T follicular helper cell (primary cell): ENCODE measurements at regions not wholly inside any gene's neighbourhood (a gene's known extent, or its start where the extent isn't known, plus 50 kb on each side); places are given as distances from the start of the nearest gene placed in this dataset.
"Not testable (repeated sequence)": the region's sequence is repeated elsewhere in the genome, so short reads cannot be mapped to it uniquely, and the experiment has no call there.

Experiments
- DNase-seq: peaks from one replicate; pipeline ENCODE4 v3.0.0-alpha.2; 2020; ENCODE audit warnings: low read depth

DNA sequence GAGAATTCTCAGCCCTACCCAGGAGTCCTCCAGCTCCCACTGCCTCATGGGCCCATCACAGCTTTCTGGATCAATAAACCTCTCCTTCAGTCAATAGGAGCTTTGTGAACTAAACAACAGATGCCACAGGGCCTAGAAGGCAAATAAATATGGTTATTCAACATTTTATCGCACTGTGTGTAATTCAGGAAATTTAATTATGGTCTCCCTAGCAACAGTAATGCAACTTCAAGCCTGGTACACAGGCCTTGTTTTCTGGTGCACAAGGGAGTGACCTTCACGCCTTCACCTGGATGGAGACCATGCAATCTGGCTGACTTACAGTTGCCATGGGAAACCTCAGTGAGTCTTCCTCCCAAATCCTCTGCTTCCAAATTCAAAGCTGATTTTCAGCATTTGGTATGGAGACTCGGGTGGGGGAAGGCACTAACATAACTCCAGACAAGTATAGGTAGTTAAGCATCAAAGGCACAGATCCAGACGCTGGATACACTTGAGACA lies 441.0 kb upstream of the NPVF start:
- DNase-seq, result no peak

DNA sequence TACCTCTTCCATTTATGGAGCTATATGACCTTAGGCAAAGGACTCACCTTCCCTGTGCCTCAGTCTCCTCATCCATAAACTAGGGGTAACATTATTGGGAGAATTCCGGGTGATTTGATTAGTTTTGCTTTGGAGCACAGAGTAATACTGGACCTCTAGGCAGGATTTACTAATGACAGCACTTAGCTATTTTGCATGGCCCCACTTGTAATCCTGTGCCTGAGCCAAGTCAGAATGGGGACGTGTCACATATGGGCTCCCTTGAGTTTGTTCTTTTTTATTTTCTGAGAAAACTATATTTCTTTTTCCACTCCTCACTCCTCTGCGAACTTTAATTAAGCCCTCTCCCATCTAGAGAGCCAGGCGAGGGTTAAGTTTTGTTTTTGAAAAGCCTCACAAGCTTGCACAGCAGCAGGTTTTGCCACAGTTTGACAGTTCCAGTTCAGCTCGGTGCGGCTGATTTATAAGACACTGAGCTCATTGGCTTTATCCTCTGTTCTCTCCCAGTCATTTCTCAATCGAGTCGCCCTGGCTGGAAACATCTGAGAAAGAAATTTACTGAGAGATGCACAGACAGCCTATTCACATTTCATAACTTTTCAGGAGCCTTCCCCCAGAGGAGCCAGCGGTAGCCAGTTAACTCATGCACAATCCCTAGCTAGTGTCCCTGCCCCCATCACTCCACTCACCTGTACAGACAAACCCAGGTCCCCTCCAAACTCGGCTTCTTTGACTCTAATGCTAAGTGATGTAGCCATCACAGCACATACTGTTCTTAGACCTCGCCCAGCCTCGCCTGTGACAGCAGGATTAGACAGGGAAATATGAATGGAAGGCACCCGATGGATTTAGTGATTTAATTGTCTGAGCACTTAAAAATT lies 441.9 kb upstream of the NPVF start:
- no peak for DNase-seq

DNA sequence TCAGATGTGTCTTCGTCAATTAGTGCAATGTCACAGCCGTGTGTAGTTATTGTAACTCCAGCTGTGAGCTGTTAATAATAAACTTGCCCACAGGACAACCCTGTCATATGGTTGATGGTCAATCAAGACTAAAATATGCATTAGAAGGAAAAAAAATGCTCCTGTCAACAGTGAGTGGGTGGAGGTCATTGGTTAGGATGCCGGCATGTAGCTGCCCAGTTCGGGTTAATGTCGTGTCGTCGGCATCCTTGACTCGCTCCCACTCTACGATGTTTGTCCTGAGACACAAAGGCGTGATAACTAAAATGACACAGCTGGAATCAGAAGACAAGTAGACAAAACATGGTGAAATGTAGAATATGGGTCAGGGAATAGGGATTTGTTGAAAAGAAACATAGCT lies 442.8 kb upstream of the NPVF start:
- no peak for DNase-seq

DNA sequence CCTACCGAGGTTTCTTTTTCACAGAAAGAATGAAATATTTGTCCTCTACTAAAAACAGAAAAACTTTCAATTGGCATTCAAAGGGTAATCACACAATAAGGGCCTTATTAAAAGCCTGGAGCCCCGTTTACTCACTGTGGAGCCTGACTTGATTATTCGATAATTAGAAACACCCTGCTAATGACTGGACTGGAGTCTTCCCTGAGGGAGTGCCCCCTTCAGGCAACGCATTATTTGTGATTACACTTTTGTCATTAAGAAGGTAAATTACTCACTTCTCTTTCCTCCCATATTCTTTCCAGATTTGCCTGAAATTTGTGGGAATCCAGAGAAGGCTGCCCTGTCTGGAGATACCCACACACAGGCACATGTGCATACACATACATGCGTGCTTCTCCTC lies 444.2 kb upstream of the NPVF start:
- no peak for DNase-seq

DNA sequence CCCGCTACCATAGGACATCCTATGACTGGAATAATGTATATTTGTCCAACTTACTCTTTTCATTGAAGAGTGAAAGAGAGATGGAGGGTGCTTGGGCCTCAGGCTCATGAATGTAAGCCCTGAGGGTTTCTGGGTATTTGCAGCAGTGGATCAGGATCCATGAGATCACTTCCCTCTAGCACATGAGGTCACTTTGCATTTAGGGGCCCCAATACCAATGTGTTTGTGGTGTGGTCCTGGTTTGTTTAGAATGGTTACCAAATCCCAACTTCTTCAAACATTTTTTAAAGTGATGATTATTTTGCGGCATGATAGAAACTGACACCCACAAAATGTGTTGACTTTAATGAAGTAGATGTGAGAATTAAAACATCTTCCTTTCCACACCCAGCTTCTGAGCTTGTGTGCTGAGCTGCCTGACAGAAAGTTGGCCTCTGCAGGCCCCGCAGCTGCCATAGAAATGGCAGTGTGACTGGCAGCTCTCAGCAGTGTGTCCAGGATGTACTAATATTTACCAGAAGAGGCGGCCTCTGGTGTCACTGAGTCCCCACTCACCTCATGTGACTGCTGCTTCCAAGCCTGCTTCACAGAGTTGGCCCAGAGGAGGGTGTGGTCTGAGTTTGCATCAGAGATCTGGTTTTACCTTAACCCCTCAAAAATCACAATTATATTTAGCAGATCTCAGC lies 447.6 kb upstream of the NPVF start:
- no peak for DNase-seq

DNA sequence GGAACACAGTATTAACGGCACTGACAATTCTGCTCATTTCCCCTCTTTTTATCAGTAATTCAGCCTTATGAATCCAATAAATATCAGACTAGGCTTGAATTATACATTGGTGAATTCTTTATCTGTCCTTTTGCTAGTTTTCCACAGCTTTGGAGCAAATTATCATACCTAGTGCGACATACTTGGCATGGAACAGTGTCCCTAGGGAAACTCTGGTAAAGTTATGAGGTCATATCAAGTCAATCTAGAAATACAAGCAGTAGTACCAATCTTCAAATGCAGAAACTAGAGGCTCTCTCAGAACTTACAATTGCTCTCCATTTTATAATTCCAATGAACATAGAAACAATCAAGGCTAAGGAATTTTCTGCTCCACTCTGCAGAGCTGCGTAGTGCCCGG lies 449.3 kb upstream of the NPVF start:
- DNase-seq, result no peak

DNA sequence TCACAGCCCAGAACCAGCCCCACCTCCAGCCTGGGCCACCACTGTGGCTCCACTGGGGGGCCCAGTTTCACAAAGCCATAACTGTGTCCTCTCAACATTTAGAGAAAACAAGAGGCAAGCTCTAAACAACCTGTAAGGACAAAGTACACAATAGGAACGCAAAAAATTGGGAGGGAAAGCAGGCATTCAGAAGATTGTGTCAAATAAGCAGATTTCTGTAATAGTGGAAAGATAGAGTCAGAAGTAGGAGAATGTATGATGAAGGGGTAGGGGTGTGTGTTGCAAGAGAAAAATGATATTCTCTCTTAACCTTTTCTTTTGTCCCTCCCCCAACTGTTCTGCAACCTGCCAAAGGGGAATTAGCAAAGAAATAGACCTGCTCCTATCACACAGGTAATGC lies 449.9 kb upstream of the NPVF start:
- DNase-seq, result no peak

DNA sequence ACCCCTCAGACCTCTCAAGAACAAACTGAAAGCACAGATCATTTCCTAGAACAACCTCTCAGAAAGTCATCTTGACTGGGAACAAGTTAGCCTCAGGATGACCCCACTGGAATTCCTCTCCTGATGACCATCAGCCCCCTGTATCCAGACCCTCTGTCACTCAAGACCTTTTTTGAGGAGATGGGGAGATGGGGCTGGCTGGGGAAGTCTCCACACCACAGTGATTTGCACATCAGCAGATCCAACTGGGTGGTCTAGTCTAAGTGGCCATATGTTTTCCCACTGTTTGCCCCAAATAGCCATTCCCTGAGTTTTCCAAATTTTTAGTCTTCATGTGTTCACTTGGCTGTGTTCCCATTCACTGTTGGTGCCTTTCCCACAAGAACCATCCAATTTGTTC lies 452.4 kb upstream of the NPVF start:
- DNase-seq, result no peak

DNA sequence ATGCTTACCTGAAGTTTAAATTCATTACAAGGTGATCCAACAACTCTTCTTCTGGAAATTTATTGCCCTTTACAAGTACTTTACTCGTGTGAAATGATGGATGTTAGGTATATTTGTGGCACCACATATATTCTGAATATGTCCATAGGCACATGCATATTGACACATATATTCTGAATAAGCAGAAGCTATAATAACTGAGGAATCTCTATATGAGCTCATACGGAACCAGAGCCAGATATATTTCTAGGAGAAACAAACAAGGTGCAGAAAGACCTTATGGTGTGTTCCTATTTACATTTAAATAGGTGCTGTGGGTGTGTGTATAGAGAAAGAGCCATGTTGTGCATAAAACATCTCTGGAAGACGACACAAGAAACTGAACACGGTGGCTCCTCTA lies 456.1 kb upstream of the NPVF start:
- no peak for DNase-seq

DNA sequence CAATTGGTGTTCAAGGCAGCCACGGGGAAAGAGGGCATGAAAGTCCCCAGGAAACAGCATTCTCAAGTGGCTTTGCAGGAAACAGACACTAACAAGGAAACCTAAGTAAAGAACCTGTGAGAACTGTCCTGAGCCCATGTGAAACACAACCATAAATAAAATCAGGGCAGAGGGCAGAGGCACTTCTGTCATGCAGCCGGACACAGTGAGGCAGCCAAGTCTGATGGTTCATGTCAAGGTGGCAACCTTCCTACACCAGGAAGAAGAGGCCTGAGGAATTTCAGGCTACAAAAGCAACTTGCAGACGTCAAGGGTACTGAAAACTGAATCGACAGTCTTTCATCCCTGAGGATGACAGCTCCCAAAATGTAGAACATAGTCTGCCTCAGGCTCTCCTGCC lies 458.2 kb upstream of the NPVF start:
- DNase-seq, result no peak

DNA sequence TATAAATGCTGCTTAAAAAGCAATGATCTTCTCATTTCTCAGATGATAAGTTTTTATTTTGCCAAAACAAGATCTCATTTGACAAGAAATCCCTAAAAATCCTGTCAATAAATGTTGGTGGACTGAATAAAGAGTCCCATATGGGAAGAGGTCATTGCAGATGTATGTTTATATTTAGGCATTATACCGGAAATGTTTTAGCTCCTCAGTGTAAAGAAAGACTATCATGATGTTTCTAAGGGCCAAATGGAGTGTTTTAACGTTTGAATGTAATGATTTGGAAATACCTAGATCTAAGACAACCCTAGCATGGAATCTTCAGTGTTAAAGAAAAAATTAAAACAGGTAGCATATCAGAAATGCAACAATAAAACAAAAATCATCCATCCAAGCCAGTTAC lies 457.8 kb upstream of the NFE2L3 start:
- no peak for DNase-seq

DNA sequence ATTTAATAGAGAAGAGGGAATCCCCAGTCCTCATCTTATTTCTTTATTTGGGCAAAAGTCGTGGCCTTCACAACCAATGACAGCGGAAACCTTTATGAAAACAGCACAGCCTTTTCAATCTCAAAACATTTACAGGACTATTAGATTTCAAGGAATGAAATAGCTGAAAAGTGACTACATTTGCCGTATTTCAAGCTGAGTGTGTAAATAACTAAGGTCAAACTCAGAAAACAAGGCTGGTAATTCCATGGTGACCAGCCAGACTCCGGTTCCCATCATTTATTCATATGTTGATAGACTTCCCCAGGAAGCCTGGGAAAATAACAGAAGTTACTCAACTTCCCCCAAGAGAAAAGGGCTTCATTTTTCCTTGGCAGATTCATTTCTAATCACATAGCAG lies 457.3 kb upstream of the NFE2L3 start:
- no peak for DNase-seq

DNA sequence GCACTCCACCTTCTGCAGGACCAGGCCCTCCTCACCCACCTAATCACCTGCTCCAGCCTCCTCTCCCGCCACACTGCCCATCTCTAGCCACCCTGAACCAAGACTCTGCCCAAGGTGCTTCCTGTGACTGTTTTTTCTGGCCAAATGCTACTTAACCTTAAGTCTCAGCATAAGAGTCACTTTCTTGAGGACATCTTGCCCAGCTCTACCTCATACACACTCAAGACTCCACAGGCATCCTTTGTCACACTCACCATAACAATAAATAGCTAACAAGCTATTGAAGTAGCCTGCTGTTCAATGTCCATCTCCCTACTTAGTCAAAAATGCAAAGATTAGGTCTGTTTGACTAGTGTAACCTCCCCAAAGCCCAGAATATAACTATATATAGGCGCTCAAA lies 455.4 kb upstream of the NFE2L3 start:
- no peak for DNase-seq

DNA sequence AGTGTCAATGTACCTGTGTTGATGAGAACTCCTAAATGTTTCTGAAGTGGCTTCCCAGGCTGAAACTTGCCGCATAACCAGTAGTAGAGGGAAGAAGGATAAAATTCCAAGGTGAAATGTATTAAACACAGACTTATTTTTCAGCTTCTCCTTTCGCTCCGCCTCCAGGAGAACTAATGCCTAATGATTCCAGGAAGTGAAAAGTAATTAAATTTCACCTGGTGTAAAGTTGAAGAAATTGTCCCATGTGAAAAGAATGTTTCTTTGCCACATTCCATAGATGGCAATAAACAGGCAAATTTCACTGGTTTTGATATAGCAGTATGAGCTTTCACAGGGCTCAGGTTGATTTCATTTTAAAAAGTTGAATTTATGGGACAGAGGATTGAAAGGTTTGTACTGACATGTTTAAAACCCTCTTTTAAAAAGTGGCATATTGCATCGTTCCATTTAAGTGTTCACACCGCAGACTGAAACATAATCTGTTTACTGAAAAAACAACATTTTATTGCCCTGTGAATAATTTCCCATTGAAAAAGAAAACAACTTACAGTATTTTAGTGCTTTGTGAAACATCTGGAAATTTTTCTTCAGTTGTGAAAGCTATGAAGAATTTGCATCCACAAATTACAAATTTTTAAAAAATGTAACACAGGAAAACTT lies 453.4 kb upstream of the NFE2L3 start:
- DNase-seq, result no peak

DNA sequence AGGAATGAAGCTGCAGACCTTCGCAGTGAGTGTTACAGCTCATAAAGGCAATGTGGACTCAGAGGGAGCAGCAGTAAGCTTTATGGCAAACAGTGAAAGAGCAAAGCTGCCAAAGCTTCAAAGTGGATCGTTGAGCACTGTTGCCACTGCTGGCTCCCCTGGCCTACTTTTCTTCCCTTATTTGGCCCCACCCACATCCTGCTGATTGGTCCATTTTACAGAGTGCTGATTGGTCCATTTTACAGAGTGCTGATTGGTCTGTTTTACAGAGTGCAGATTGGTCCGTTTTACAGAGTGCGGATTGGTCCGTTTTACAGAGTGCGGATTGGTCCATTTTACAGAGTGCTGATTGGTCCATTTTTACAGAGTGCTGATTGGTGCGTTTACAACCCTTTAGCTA lies 451.9 kb upstream of the NFE2L3 start:
- DNase-seq, result not testable (repeated sequence)

DNA sequence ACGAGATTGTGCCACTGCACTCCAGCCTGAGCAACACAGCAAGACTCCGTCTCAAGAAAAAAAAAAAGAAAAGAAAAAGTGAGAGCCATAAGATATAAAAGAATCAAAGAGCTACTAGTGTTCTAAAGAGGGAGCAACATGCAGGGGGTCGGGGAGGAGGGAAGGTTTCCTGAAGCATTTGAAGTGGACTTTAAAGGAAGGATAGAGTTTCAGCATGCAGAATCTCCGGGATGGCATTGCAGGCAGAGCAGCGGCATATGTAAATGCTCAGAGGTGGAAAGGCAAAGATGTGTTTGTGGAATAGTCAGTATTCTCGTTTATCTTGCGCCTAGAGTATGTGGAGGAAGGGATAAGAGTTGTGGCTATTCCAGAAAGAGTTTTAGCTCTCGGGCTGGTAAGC lies 447.6 kb upstream of the NFE2L3 start:
- no peak for DNase-seq

DNA sequence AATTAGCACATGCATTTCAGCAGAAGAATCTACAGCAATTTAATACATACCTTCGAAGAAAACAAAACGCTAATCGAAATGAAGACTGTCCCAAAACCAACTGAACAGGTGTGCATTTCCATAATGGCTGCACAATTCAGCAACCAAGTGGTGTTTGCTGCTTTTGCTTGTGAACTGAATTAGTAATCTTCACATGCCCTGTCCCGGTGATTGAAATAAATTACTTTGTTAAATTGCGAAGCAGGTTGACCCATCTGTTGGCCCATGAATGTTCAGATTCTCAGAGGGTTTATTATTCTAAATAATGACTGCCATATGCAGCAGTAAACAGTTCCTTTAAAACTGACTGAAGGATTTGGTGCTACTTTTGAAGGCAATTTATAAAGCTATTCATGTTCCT lies 445.2 kb upstream of the NFE2L3 start:
- no peak for DNase-seq

DNA sequence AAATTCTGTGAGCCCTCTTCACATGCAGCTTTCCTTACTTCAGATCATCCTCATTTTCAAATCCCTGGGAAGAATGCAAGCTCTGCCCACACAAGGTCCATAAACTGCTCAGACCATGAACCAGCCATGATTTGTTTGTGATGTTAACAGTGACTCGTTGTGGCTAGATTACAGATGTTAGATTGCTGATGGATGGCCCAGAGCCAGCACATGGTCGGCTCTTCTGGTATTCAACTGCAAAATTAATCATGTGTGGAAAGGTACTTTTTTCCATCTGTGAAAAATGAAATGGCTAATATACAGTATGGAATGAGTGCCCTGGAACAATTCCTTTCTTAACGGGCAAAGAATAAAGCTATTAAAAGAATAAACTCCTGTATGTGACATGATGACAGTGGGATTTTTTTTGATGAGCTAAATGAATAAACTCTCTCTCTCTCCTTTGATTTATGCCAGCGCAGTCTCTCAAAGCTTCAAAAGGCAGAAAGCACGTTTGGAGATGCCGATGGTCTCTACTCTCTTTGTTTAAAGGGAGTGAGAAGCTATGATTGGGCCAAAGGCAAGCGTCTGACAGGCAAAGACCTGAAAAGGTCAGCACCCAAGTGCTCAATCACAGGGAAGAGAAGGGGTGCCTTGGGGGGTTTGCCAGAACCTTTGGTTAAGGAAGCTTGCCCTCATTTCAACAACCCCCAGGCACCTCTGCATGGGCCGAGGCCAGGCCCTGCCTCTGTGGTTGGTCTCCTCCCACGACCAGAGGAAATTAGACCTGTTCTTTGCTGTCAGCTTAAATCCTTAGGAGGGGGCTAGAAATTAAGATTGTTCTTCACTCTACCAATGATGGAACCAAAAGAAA lies 444.0 kb upstream of the NFE2L3 start:
- DNase-seq, result no peak

DNA sequence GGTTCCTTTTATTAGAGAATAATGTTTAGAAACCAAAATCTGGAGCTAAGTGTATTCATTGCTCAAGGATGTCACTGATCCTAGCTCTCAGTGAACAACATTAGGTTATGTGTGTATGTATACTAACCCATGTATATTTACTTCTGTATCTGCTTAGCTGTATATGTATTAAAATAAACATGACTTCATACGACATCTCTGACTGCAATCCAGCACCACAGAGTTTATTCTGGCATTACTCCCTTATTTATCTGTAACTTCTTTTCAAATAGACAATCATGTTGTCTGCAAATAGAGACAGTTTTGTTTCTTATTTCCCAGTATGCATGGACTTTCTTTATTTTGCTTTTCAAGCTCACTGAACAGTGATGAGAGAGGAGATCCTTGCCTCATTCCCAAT lies 441.0 kb upstream of the NFE2L3 start:
- DNase-seq, result no peak

DNA sequence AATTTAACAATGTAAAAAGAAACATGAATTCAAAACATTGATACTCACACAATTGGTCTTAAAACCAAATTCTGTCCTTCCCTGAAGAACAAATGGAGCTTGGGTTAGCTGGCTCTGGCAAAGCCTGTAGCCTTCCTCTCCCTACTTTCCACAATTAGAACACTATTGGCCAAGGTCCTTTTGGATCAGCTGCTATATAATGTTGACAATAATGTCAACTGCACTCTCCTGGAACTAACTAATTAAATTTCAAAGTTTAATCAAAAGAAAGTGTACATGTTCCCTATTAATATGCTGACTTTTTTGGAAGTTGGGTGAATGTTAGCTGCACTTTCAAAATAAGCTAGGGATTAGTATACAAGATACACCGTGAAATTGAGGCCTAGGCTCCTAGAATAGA lies 440.1 kb upstream of the NFE2L3 start:
- DNase-seq, result no peak

DNA sequence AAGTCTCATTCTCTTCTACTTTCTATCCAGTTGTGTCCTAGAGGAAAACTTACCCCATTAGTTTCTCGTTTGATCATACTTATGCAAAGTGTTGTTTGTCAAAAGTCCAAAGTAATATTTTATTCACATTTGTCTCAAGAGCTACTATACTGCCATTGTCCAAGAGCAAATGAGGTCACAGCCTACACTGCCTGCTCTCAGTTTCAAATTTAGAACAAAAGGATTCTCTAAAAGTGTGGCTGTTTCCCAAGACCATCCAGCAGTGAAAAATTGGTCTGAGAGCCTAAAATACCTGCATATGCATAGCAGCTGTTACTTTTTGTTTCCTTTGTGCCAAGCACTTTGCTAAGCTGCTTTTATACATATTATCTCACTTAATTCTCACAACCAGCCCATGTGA lies 439.5 kb upstream of the NFE2L3 start:
- no peak for DNase-seq

DNA sequence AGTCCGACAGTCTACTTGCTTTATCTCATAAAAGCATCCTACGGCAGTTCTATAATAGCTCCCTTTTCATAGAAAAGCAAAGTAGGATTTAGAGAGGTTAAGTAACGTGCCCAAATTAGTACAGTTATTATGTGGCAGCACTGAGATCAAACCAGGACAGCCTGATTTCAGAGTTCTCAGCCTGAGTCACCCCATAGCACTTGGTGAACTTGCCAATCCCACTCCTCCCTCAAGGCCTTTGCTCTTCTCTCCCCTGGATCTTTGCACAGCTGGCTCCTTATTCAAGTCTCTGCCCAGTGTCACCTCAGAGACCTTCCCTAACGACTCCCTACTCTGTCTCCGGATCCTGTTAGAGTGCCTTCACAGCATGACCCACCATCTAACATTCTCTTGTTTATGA lies 438.0 kb upstream of the NFE2L3 start:
- no peak for DNase-seq
